ENCODE measurements at regions not wholly inside any gene's neighbourhood (a gene's known extent, or its start where the extent isn't known, plus 50 kb on each side); places are given as distances from the start of the nearest gene placed in this dataset.

DNA sequence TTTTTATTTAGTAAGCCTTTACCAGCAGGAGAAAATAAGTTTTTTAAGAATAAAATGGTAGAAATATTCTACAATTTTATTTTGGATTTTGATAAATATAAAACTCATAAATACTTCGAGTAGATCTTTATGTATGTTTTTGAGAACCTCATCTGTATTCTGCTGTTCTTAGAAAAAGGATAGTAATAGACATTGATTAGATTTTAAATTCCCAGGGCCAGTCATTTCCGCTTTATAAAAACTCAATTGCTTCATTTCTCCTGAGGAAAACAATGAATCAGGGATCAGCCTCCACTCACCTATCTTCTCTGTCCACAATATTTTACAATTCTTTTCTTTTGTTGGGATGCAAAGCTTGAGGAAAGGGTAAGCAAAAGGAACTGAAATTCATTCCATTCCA lies 1983.5 kb upstream of the C9orf72 start:
- Histone ChIP-seq H3K4me1 (peaks cover 0 to 20% (median 0%) of the 10 kb centered on the region in 3 donors), H3K27ac (peak overlapping the region in 2 of 4 donors; percentile 66 to 70), H3K27me3 (no peaks in the 10 kb centered on the region), H3K36me3 (no peaks in the 10 kb centered on the region), H3K4me3 (no peak overlapping the region), H3K9me3 (no peaks in the 10 kb centered on the region)
- TF ChIP-seq, protein P1, sequence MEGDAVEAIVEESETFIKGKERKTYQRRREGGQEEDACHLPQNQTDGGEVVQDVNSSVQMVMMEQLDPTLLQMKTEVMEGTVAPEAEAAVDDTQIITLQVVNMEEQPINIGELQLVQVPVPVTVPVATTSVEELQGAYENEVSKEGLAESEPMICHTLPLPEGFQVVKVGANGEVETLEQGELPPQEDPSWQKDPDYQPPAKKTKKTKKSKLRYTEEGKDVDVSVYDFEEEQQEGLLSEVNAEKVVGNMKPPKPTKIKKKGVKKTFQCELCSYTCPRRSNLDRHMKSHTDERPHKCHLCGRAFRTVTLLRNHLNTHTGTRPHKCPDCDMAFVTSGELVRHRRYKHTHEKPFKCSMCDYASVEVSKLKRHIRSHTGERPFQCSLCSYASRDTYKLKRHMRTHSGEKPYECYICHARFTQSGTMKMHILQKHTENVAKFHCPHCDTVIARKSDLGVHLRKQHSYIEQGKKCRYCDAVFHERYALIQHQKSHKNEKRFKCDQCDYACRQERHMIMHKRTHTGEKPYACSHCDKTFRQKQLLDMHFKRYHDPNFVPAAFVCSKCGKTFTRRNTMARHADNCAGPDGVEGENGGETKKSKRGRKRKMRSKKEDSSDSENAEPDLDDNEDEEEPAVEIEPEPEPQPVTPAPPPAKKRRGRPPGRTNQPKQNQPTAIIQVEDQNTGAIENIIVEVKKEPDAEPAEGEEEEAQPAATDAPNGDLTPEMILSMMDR (IDR thresholded peaks at IDR 0.05), result no peak
- TF ChIP-seq POLR2A (IDR thresholded peaks at IDR 0.05), result no peak
- no peak for DNase-seq
- WGBS, 2 donors, result 47 to 64% methylated on average over 2 of the region's 2 CpGs
- intact Hi-C loops (cut with DNase I), result no loop called here

- TF ChIP-seq POLR2A (IDR thresholded peaks at IDR 0.05), result no peak
- TF ChIP-seq, protein P1 (IDR thresholded peaks at IDR 0.05), result no peak
- H3K4me3 ChIP-seq, result no peak overlapping the region
- intact Hi-C loops (cut with DNase I), result no loop called here
- 45 to 60% methylated on average over 1 of the region's 1 CpG for WGBS, 2 donors
- peaks cover 0 to 6% (median 0%) of the 10 kb centered on the region in 3 donors for H3K4me1 ChIP-seq
- H3K36me3 ChIP-seq, result no peaks in the 10 kb centered on the region
- no peaks in the 10 kb centered on the region for H3K9me3 ChIP-seq
- DNase-seq, result no peak
- H3K27me3 ChIP-seq, result no peaks in the 10 kb centered on the region
- H3K27ac ChIP-seq, result no peak overlapping the region
Measured at GRCh38 chr9:29564564-29564963, 1991.3 kb upstream of the C9orf72 start.

- H3K27ac ChIP-seq, result no peak overlapping the region
- no peak overlapping the region for H3K4me3 ChIP-seq
- H3K27me3 ChIP-seq, result no peaks in the 10 kb centered on the region
- H3K9me3 ChIP-seq, result no peaks in the 10 kb centered on the region
- H3K36me3 ChIP-seq, result no peaks in the 10 kb centered on the region
- 26 to 27% methylated on average over 1 of the region's 1 CpG for WGBS, 2 donors
- TF ChIP-seq, protein P1 (IDR thresholded peaks at IDR 0.05), result no peak
- TF ChIP-seq POLR2A (IDR thresholded peaks at IDR 0.05), result no peak
- intact Hi-C loops (cut with DNase I), result no loop called here
- DNase-seq, result no peak
- H3K4me1 ChIP-seq, result no peaks in the 10 kb centered on the region
Measured at GRCh38 chr9:29575219-29575618, 2001.9 kb upstream of the C9orf72 start.

- WGBS, 2 donors, result 77 to 82% methylated on average over 2 of the region's 2 CpGs
- no peaks in the 10 kb centered on the region for H3K4me1 ChIP-seq
- TF ChIP-seq POLR2A (IDR thresholded peaks at IDR 0.05), result no peak
- TF ChIP-seq, protein P1 (IDR thresholded peaks at IDR 0.05), result no peak
- H3K9me3 ChIP-seq, result no peaks in the 10 kb centered on the region
- no peak overlapping the region for H3K27ac ChIP-seq
- intact Hi-C loops (cut with DNase I), result no loop called here
- H3K4me3 ChIP-seq, result no peak overlapping the region
- H3K27me3 ChIP-seq, result no peaks in the 10 kb centered on the region
- no peak for DNase-seq
- no peaks in the 10 kb centered on the region for H3K36me3 ChIP-seq
Measured at GRCh38 chr9:29588361-29588760, 2015.1 kb upstream of the C9orf72 start.

DNA sequence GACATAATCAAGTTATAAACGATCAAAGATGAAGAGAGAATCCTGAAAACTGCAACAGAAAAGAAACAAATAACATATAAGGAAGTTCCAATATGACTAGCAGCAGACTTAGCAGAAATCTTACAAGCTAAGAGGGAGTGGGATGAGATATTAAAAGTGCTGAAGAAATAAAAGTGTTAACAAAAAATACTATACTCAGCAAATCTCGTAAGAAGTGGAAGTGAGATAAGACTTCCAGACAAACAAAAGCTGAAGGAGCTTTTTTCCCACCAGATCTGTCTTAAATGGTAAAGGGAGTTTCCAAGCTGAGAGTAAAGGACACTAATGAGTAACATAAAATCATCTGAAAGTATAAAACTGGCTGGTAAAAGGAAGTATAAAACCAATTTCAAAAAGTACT lies 2036.0 kb upstream of the C9orf72 start:
- DNase-seq, result no peak
- no peaks in the 10 kb centered on the region for H3K36me3 ChIP-seq
- 66 to 77% methylated on average over 2 of the region's 2 CpGs for WGBS, 2 donors
- H3K9me3 ChIP-seq, result no peaks in the 10 kb centered on the region
- H3K4me3 ChIP-seq, result no peak overlapping the region
- intact Hi-C loops (cut with DNase I), result no loop called here
- TF ChIP-seq POLR2A (IDR thresholded peaks at IDR 0.05), result no peak
- TF ChIP-seq, protein P1 (IDR thresholded peaks at IDR 0.05), result no peak
- no peaks in the 10 kb centered on the region for H3K4me1 ChIP-seq
- no peaks in the 10 kb centered on the region for H3K27me3 ChIP-seq
- H3K27ac ChIP-seq, result no peak overlapping the region
